Spleen (tissue), 11 donors: ENCODE measurements at regions not wholly inside any gene's neighbourhood (a gene's known extent, or its start where the extent isn't known, plus 50 kb on each side); places are given as distances from the start of the nearest gene placed in this dataset.
"Not testable (repeated sequence)": the region's sequence is repeated elsewhere in the genome, so short reads cannot be mapped to it uniquely, and the experiment has no call there.

Experiments used
- DNase-seq: peaks from one replicate; pipeline ENCODE4 v3.0.0-alpha.2; 2020
- H3K27ac ChIP-seq, 8 donors: fragments of 200-600 bp; sonication (generic) in 7 of 8; 1 replicate in 4 of 8; 2 replicates in 4 of 8; pipeline versions ENCODE4 v1.5.0 to v1.8.0; 2016 to 2021; ENCODE audit warnings: inconsistent platforms in 4 of 8, mild to moderate bottlenecking in 4 of 8, moderate library complexity in 1 of 8
- H3K27me3 ChIP-seq, 7 donors: fragments of 200-600 bp; sonication (generic) in 6 of 7; replicated peaks in 1 of 7; 1 replicate in 4 of 7; 2 replicates in 3 of 7; pipeline versions ENCODE4 v1.5.0 to v1.8.0; 2016 to 2021; ENCODE audit warnings: inconsistent platforms in 3 of 7, mild to moderate bottlenecking in 1 of 7
- H3K36me3 ChIP-seq, 6 donors: fragments of 200-600 bp; sonication (generic) in 5 of 6; 1 replicate in 4 of 6; 2 replicates in 2 of 6; pipeline versions ENCODE4 v1.5.0 to v1.8.0; 2016 to 2021; ENCODE audit warnings: inconsistent platforms in 2 of 6
- H3K4me1 ChIP-seq, 6 donors: fragments of 200-600 bp; sonication (generic) in 5 of 6; 1 replicate in 3 of 6; 2 replicates in 3 of 6; pipeline versions ENCODE4 v1.5.0 to v1.8.0; 2016 to 2021; ENCODE audit warnings: inconsistent platforms in 3 of 6
- H3K4me3 ChIP-seq, 8 donors: fragments of 200-600 bp; sonication (generic) in 7 of 8; 1 replicate in 4 of 8; 2 replicates in 4 of 8; pipeline versions ENCODE4 v1.5.0 to v1.8.0; 2016 to 2021; ENCODE audit warnings: inconsistent platforms in 4 of 8, mild to moderate bottlenecking in 4 of 8, moderate library complexity in 2 of 8
- H3K9me3 ChIP-seq, 8 donors: fragments of 200-600 bp; sonication (generic) in 7 of 8; 1 replicate in 4 of 8; 2 replicates in 4 of 8; pipeline versions ENCODE4 v1.5.0 to v1.8.0; 2016 to 2021; ENCODE audit warnings: inconsistent platforms in 4 of 8
- CTCF ChIP-seq, 11 experiments: fragments of 200-600 bp in 7 of 11; fragments of 450-650 bp in 4 of 11; sonication (generic) in 4 of 11; IDR thresholded peaks in 8 of 11; conservative IDR thresholded peaks in 3 of 11; 1 replicate in 7 of 11; 2 replicates in 4 of 11; pipeline versions ENCODE4 v1.4.0 to v1.8.0; 2016 to 2021; ENCODE audit warnings: antibody characterized with exemption in 11 of 11, inconsistent platforms in 4 of 11, mild to moderate bottlenecking in 1 of 11
- POLR2A ChIP-seq, 3 donors: fragments of 450-650 bp; IDR thresholded peaks; one replicate each; pipeline ENCODE4 v1.5.1; 2017; ENCODE audit warnings: antibody characterized with exemption in 3 of 3, mild to moderate bottlenecking in 1 of 3
- POLR2AphosphoS5 ChIP-seq, 3 donors: sonication (generic); formaldehyde crosslinking; IDR thresholded peaks; one replicate each; pipeline ENCODE4 v1.5.1; 2017; ENCODE audit warnings: antibody characterized with exemption in 3 of 3
- WGBS, 5 donors: extraction: QIAGEN DNeasy Blood & Tissue Kit in 3 of 5; methylation state at CpG; one replicate each; pipeline versions ENCODE4 v1.1.5 to v1.1.7; 2013 to 2018; 5-methylcytosine and 5-hydroxymethylcytosine counted together
- intact Hi-C: fragments of 100-400 bp; cut with DNase I; formaldehyde crosslinking; loops from one replicate; pipeline ENCODE4 v1.15.0; 2023; ENCODE audit warnings: low total_unique reads
- donor health status: healthy with polysubstance abuse.
- donor health status: DM: no; HTN: no; CAD: no; lungs with moderate emphysema.
- donor health status: DM: no; HTN: no; CAD: no.
- donor health status: Bipolar disorder and iron deficiency.
- donor health status: healthy.
- donor health status: DM: no; HTN: no; CAD: no.
- donor health status: DM: yes; HTN: yes; CAD: no.

GRCh38 chr3:80612366-80612765 is 844.6 kb upstream of the ROBO1 start:
- TF ChIP-seq POLR2A (IDR thresholded peaks at IDR 0.05) (no peak), POLR2AphosphoS5 (IDR thresholded peaks at IDR 0.05) (no peak), CTCF (IDR thresholded peaks at IDR 0.05 in 8 of 11, conservative IDR thresholded peaks at IDR 0.05 in 3 of 11) (no peak)
- no peaks in the 10 kb centered on the region for H3K36me3 ChIP-seq
- intact Hi-C loops = no loop called here
- no peaks in the 10 kb centered on the region for H3K27me3 ChIP-seq
- no peak for DNase-seq
- no peak overlapping the region for H3K27ac ChIP-seq
- H3K9me3 ChIP-seq = peaks cover 0 to 13% (median 0%) of the 10 kb centered on the region in 8 donors
- H3K4me1 ChIP-seq = no peaks in the 10 kb centered on the region
- H3K4me3 ChIP-seq = no peak overlapping the region
- 24 to 68% (median 44%) methylated on average over 2 of the region's 2 CpGs for WGBS, 5 donors

GRCh38 chr3:80608072-80608471 is 840.3 kb upstream of the ROBO1 start:
- intact Hi-C loops, H3K4me1 ChIP-seq, H3K27ac ChIP-seq, H3K36me3 ChIP-seq, H3K4me3 ChIP-seq, DNase-seq, H3K27me3 ChIP-seq: not testable (repeated sequence)
- WGBS, 5 donors = 73 to 91% (median 76%) methylated on average over 3 of the region's 3 CpGs
- H3K9me3 ChIP-seq = peaks cover 0 to 11% (median 1%) of the 10 kb centered on the region in 8 donors

DNA sequence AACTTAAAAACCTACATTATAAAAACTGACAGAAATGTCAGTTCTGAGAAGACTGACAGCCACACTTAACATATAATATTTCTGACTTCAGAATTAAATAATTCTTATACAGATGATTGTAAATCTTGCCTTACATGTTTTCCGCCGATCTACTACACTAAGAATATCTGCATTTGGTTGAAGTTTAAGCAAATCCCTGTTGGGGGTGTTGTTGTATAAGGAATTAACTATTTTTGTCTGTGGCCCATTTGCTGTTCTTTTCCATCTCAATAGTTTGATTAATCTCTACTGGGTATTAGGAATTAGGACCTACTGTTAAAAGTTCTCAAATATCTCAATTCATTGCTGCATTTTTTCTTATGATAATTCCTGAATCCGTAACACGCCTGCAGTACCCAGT is 838.3 kb upstream of the ROBO1 start:
- WGBS, 5 donors = 70 to 84% (median 81%) methylated on average over 4 of the region's 4 CpGs
- DNase-seq = no peak
- Histone ChIP-seq H3K9me3 (peaks cover 0 to 23% (median 2%) of the 10 kb centered on the region in 8 donors), H3K27ac (no peak overlapping the region), H3K36me3 (no peaks in the 10 kb centered on the region), H3K4me1 (no peaks in the 10 kb centered on the region), H3K27me3 (no peaks in the 10 kb centered on the region), H3K4me3 (no peak overlapping the region)
- no peak for TF ChIP-seq POLR2AphosphoS5 (IDR thresholded peaks at IDR 0.05)
- TF ChIP-seq CTCF (IDR thresholded peaks at IDR 0.05 in 8 of 11, conservative IDR thresholded peaks at IDR 0.05 in 3 of 11) = no peak
- no peak for TF ChIP-seq POLR2A (IDR thresholded peaks at IDR 0.05)
- intact Hi-C loops = no loop called here

DNA sequence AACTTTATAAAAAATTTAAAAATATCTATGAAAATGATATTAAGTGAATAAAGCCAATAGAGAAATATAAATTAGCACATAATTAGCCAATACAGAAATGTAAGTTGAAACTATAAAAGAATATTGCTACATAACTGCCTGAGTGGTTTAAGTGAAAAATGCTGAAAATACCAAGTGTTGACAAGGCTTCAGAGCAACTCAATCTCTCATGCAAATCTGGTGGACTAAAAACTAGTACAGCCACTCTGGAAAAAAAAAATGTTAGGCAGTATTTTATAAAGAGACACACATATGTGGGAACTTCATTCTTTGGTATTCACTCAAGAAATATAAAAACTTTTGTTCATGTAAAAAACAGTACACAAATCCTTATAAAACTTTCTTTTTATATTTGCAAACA is 833.7 kb upstream of the ROBO1 start:
- no peak for DNase-seq
- TF ChIP-seq POLR2A (IDR thresholded peaks at IDR 0.05) (no peak), POLR2AphosphoS5 (IDR thresholded peaks at IDR 0.05) (no peak), CTCF (IDR thresholded peaks at IDR 0.05 in 8 of 11, conservative IDR thresholded peaks at IDR 0.05 in 3 of 11) (no peak)
- no peaks in the 10 kb centered on the region for H3K27me3 ChIP-seq

DNA sequence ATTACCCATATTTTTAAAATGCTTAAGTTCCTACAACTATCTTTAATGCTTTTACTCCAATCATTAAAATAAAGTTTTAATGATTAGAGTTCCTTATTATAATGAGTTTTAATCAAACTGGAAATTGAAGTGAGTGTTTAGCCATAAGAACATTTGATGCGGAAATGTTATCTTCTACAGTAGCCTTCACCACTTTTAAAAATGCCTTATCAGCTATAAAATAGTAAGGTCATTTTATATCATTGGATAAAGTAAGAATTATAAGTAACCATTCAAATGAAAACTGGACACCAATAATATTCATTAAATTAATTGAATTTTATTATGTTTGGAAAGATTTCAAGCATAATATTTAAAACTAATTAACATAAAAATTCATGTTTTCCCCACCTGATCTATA is 825.0 kb upstream of the ROBO1 start:
- peaks cover 0 to 25% (median 11%) of the 10 kb centered on the region in 8 donors for H3K9me3 ChIP-seq
- TF ChIP-seq CTCF (IDR thresholded peaks at IDR 0.05 in 8 of 11, conservative IDR thresholded peaks at IDR 0.05 in 3 of 11) (no peak), POLR2A (IDR thresholded peaks at IDR 0.05) (no peak), POLR2AphosphoS5 (IDR thresholded peaks at IDR 0.05) (no peak)
- H3K36me3 ChIP-seq = no peaks in the 10 kb centered on the region
- intact Hi-C loops = no loop called here
- no peak overlapping the region for H3K27ac ChIP-seq
- H3K4me3 ChIP-seq = no peak overlapping the region
- DNase-seq = no peak
- no peaks in the 10 kb centered on the region for H3K4me1 ChIP-seq
- H3K27me3 ChIP-seq = no peaks in the 10 kb centered on the region
- 0 to 52% (median 40%) methylated on average over 1 of the region's 1 CpG for WGBS, 5 donors

More for the DNA sequence above, 833.7 kb upstream of the ROBO1 start:
- H3K27ac ChIP-seq = no peak overlapping the region
- H3K36me3 ChIP-seq = no peaks in the 10 kb centered on the region
- intact Hi-C loops = no loop called here
- peaks cover 0 to 44% (median 24%) of the 10 kb centered on the region in 8 donors for H3K9me3 ChIP-seq
- no peak overlapping the region for H3K4me3 ChIP-seq
- H3K4me1 ChIP-seq = no peaks in the 10 kb centered on the region
